ENCODE measurements at regions not wholly inside any gene's neighbourhood (a gene's known extent, or its start where the extent isn't known, plus 50 kb on each side); places are given as distances from the start of the nearest gene placed in this dataset.

GRCh38 chr18:43482600-43482999 is 205.3 kb upstream of the SYT4 start:
- no peak for DNase-seq

DNA sequence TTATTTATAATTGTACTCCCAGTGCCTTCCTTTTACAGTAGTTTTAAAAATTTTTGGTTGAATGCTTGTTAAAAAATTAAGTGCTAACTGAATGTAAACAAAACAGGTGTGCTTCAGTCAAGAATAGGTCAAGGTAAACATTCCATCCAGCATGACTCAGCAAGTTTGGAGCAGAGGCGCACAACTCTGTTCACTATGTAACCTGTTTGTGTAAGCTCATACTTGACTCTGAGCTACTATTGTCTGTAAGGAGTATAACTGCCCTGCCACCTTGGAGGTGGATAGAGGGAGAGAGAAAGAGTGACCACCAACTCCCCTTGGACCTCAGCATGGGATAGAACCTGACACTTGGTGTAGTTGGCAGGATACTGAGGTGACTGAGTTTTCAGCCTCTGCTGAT is 207.4 kb upstream of the SYT4 start:
- no peak for DNase-seq

DNA sequence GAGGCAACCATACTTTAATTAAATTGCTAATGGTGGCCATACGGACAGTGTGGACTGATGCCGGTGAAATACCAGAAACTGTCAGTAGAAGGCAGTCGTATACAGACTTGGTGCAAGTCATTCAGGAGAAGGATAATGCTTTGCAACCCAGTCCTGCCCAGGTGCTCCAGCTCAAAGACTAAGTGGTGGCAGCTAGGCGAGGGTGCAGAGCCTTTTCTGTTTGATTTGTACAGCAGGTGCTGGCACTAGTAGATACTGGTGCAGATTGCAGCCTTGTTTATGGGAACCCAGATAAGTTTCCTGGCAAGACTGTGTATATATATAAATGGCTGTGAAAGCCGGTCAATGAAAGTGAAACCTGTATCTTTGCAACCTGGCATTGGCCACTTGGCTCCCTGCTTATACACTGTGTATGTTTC is 208.3 kb upstream of the SYT4 start:
- no peak for DNase-seq

DNA sequence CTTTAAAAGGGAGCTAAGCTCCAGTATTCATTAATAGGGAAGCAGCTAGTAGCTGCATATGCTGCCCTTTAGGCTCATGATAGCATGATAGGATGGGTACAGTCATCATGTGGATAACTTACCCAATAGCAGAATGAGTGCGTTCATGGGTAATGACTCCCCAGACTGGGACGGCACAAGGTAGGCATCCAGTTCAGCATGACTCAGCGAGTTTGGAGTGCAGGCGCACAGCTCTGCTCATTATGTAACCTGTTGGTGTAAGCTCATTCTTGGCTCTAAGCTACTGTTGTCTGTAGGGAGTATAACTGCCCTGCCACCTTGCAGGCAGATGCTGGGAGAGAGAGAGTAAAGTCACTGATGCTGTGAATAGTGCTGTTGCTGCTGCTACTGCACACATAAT is 209.2 kb upstream of the SYT4 start:
- DNase-seq = no peak

GRCh38 chr18:43501099-43501498 is 223.8 kb upstream of the SYT4 start:
- DNase-seq = no peak

DNA sequence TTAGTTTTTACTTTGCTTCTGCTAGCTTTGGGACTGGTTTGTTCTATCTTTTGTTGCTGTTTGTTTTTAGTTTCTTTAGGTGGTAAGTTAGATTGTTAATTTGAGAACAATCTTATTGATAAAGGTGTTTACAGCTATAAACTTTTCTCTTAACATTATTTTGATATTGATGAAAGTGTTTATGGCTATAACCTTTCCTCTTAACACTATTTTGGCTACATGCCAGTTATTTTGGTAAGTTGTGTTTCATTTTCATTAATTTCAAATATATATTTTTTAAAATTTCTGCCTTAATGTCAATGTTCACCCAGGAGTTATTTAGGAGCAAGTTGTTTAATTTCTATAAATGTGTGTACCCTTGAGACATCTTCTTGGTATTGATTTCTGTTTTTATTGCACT is 229.6 kb upstream of the SYT4 start:
- no peak for DNase-seq

DNA sequence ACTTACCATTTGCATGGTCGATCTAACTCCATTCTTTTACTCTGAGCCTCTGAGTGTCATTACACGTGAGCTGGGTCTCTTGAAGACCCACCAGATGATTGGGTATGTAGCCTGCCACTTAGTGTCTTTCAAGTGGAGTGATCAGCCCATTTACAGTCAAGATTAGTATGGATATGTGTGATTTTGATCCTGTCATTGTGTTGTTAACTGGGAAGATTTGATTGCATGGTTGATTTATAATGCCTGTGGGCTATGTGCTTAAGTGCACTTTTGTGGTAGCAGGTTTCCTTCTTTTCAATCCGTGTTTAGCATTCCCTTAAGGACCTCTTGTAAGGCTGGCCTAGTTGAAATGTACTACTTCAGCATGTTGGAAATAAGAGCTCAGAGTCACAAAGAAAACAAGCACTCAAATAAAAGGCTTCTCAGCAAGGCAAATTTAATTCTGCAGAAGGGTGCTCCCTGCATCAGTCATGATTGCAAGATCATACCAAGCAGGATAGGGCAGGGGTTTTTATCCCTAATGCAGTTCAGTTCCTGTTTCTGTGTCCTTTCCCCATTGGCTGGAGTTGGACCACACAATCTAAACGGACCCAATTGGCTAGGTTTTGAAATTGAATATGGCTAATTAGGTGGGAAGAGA is 230.7 kb upstream of the SYT4 start:
- no peak for DNase-seq

GRCh38 chr18:43514747-43515146 is 237.5 kb upstream of the SYT4 start:
- no peak for DNase-seq

- DNase-seq = no peak
These were observed 238.2 kb upstream of the SYT4 start for GRCh38 chr18:43515481-43515880.

- no peak for DNase-seq
These were observed 247.0 kb upstream of the SYT4 start for GRCh38 chr18:43524260-43524659.

DNA sequence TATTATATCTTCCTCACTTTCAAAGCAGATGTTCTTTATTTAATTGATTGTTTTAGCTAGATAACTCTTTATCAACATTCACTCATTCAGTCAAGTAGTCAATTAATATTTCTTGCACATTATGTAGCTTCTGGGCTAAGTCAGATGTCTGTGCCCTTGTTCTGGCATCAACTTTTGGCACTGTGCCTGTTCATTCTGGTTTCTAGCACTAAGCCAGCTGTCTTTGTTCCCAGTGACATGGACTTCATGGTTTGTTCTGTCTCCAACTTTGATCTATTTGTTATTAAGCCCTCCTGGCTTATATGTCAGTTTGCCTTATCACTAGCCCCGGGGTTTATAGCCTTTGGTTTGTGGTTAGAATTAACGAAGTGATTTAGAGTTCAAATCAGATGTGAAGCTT is 247.9 kb upstream of the SYT4 start:
- no peak for DNase-seq

DNA sequence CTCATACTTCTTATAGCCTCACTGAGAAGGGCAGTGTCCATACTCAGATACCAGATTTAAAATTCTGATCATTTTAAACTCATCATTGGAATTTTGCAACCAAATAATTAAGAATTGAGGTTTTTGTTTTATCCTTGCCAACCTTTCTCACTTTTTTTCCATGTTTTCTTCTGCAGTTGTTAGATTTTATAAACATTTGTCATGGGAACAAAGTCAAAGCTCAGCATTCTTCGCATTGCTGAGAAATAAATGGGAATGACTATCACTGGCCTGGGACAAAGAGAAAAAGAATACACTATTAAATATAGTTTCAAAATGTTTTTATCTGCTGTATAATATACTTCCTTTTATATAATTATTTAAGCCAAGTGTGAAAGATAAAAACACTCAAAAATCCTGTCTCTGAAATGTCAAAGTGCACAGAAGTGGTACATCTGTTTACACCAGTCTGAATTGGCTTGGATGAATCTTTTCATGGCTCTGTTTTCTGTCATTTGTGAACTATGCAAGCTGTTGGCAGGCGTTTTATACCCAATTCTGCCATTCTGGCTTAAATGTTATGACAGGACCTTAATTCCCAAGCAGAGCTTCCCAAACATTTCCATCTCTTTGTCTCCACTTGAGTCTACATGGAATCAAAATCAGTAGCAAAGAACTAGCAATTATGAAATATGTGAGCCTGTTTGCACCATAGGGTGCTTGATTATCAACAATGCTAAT is 249.3 kb upstream of the SYT4 start:
- no peak for DNase-seq

- no peak for DNase-seq
These were observed 254.1 kb upstream of the SYT4 start for GRCh38 chr18:43531438-43531837.

- no peak for DNase-seq
These were observed 256.1 kb upstream of the SYT4 start for GRCh38 chr18:43533371-43533770.

DNA sequence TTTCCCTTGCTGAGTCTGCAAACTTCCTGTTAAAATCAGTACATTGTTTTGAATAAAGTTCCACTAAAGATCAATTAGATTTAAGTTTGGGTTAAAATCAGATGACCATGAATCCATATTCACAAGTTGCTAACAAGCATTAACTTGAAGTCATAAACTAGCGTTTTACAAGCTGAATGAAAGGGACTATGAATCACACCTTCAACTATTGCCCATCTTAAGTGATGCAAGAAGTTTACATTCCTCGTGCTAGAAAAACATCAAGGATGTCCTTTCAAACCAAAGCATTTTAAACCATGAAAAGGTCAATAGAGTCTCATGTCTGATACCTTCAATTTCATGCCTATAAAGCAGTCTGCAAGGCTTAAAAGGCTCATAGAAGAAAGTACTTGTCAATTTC is 257.2 kb upstream of the SYT4 start:
- no peak for DNase-seq

DNA sequence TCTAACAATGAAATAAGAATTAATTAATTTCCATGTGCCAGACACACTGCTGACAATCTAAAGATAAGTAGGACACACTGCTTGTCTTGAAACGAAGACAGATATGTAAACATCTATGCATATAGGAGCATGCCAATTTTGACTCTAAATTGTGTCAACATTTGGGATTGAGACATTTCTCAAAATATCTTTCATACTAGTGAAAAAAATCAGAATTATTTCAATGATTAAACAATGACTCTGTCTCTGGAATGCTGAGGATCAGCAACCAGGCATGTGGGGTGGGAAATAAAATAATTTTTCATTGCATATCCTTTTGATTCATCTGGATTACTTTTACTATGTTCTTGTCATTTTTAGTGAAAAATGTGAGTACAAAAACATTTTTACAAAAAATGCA is 262.6 kb upstream of the SYT4 start:
- no peak for DNase-seq

GRCh38 chr18:43542016-43542415 is 264.7 kb upstream of the SYT4 start:
- no peak for DNase-seq

GRCh38 chr18:43543236-43543635 is 265.9 kb upstream of the SYT4 start:
- DNase-seq = no peak

- no peak for DNase-seq
These were observed 270.2 kb upstream of the SYT4 start for GRCh38 chr18:43547456-43547855.

- no peak for DNase-seq
These were observed 282.2 kb upstream of the SYT4 start for GRCh38 chr18:43559507-43559906.

GRCh38 chr18:43563780-43564179 is 286.5 kb upstream of the SYT4 start:
- DNase-seq = peak; percentile 69

GRCh38 chr18:43570593-43570992 is 293.3 kb upstream of the SYT4 start:
- DNase-seq = no peak

DNA sequence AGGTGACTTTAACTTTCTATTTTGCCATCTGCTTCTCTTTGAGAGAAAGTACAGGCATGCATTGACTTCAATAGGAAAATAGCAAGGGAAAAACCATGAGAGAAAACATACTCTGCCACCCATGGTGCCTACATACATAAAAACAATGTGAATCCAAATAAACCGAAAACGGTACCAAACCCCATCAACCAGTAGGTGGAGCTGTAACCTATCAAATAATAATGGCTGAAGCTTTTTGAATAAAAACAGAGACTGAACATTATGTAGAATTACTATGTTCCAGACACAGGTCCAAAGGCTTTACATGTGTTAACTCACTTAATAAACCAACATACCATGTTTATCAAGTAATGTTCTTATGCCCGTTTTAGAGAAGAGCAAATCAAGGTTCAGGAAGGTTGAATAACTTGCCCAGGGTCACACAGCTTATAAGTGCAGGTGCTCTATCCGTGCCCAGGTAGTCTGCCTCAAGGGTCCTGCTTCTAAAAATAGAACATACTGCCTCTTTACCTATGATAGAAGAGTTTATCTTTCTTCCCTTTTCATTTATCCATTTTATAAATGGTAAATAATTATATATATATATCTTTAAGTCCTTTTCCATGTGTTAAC is 293.9 kb upstream of the SYT4 start:
- peak; percentile 70 for DNase-seq

DNA sequence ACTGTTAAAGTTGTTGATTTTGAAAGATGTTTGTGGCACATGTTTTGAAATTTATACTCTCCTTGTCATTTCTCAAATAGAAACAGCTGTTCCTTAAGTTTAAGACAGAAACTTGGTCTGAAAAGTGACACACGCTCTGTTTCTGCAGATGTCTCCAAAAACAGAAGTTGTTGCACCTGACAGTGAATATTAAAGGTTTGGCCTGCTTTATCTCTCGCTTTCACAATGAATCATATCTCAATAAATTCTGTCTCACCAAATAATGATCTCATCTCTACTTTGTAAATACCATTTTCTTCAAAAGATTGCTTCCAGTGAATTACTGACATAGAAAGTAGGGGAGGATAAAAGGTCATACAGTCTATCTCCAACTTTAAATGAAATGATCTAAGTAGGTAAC is 294.9 kb upstream of the SYT4 start:
- no peak for DNase-seq

DNA sequence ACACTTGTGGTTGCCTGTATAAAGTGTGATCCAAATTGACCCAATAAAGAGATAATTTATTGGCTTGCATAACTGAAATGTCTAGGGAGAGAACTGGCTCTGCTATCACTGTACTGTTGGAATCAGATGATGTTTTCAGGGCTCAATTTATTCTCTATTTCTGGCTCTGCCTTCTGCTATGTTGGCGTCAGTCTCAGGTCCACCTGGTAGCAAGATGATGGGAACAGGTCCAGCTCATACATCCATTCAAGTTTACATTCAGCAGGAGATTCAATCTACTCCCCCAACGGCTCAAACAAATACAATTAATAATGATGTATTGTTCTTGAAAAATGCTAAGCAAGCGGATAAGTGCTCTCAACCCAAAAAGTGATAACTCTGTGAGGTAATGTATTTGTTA is 297.7 kb upstream of the SYT4 start:
- DNase-seq = peak; percentile 45
